Keratinocyte (primary cell): ENCODE measurements at regions not wholly inside any gene's neighbourhood (a gene's known extent, or its start where the extent isn't known, plus 50 kb on each side); places are given as distances from the start of the nearest gene placed in this dataset.

Source experiments
- DNase-seq: peaks from one replicate; pipeline ENCODE4 v3.0.0-alpha.2; 2011; ENCODE audit warnings: low read depth, missing footprints, low spot score
- FAIRE-seq: peaks from 2 replicates; lab custom pipeline; 2011; peaks lifted over from hg19 to GRCh38; lab: Jason Lieb, UNC
- H2AFZ ChIP-seq: 2 replicates; pipeline ENCODE4 v1.6.0; 2012; ENCODE audit warnings: low read length, control low read depth, inconsistent platforms; ENCODE audit not compliant: control insufficient read depth
- H3K27ac ChIP-seq: 2 replicates; pipeline ENCODE4 v1.5.1; 2011; ENCODE audit warnings: low read length; ENCODE audit not compliant: control insufficient read depth, insufficient read depth
- H3K27me3 ChIP-seq: 3 replicates; pipeline ENCODE4 v1.6.0; 2011; ENCODE audit warnings: low read length; ENCODE audit not compliant: control insufficient read depth, insufficient read depth; ENCODE audit errors: extremely low read depth
- H3K36me3 ChIP-seq, 2 experiments: 2 replicates in 1 of 2; 3 replicates in 1 of 2; pipeline ENCODE4 v1.5.1; 2011; ENCODE audit warnings: low read length in 2 of 2, mild to moderate bottlenecking in 1 of 2; ENCODE audit not compliant: control insufficient read depth in 2 of 2, insufficient read depth in 2 of 2; ENCODE audit errors: extremely low read depth in 1 of 2
- H3K4me1 ChIP-seq: 3 replicates; pipeline ENCODE4 v1.5.1; 2011; ENCODE audit warnings: low read length; ENCODE audit not compliant: control insufficient read depth, insufficient read depth; ENCODE audit errors: extremely low read depth
- H3K4me2 ChIP-seq: 3 replicates; pipeline ENCODE4 v1.6.0; 2011; ENCODE audit warnings: low read depth, low read length; ENCODE audit not compliant: control insufficient read depth, insufficient read depth; ENCODE audit errors: extremely low read depth
- H3K4me3 ChIP-seq, 3 experiments: fragments of 200-600 bp in 1 of 3; sonication (generic) in 1 of 3; 2 replicates in 2 of 3; 3 replicates in 1 of 3; pipeline ENCODE4 v1.5.1; 2011 to 2016; ENCODE audit warnings: low read length in 3 of 3, mild to moderate bottlenecking in 3 of 3, control low read depth in 2 of 3, inconsistent platforms in 1 of 3, low read depth in 1 of 3, mixed read lengths in 1 of 3, mixed run types in 1 of 3, moderate library complexity in 1 of 3; ENCODE audit not compliant: control insufficient read depth in 2 of 3, insufficient read depth in 2 of 3; ENCODE audit errors: extremely low read depth in 1 of 3
- H3K79me2 ChIP-seq: 2 replicates; pipeline ENCODE4 v1.6.0; 2012; ENCODE audit warnings: low read length; ENCODE audit not compliant: control insufficient read depth, insufficient read depth
- H3K9ac ChIP-seq: 3 replicates; pipeline ENCODE4 v1.6.0; 2011; ENCODE audit warnings: low read length; ENCODE audit not compliant: control insufficient read depth, insufficient read depth; ENCODE audit errors: extremely low read depth
- H3K9me1 ChIP-seq: 3 replicates; pipeline ENCODE4 v1.6.0; 2011; ENCODE audit warnings: low read length; ENCODE audit not compliant: control insufficient read depth, insufficient read depth; ENCODE audit errors: extremely low read depth
- H3K9me3 ChIP-seq: 2 replicates; pipeline ENCODE4 v1.5.1; 2012; ENCODE audit warnings: low read depth, low read length; ENCODE audit not compliant: control insufficient read depth
- H4K20me1 ChIP-seq: 3 replicates; pipeline ENCODE4 v1.6.0; 2011; ENCODE audit warnings: low read length; ENCODE audit not compliant: control insufficient read depth, insufficient read depth; ENCODE audit errors: extremely low read depth
- EZH2 ChIP-seq: IDR thresholded peaks from one replicate; pipeline ENCODE4 v1.6.1; 2012; ENCODE audit warnings: inconsistent platforms, mild to moderate bottlenecking, low read length, moderate library complexity
- dilution Hi-C: fragments of 300-500 bp; cut with MboI; formaldehyde crosslinking; loops from one replicate; pipeline ENCODE4 v1.7.0; 2020; ENCODE audit warnings: low sequenced_read_pairs; ENCODE audit not compliant: extremely low pct_ligation_motif_present
- TF ChIP-seq, protein P1 (sequence below), 3 experiments: IDR thresholded peaks in 1 of 3; conservative IDR thresholded peaks in 1 of 3; optimal IDR thresholded peaks in 1 of 3; 2 replicates in 2 of 3; 3 replicates in 1 of 3; pipeline versions ENCODE3 to v1.5.1; 2011; ENCODE audit warnings: low read length in 3 of 3, mild to moderate bottlenecking in 3 of 3, moderate library complexity in 2 of 3, control low read depth in 1 of 3, inconsistent platforms in 1 of 3; ENCODE audit not compliant: insufficient read depth in 2 of 3; ENCODE audit errors: extremely low read depth in 1 of 3

- H3K36me3 ChIP-seq: no peaks in the 10 kb centered on the region
- H3K9me1 ChIP-seq: no peaks in the 10 kb centered on the region
- H3K4me2 ChIP-seq: no peak overlapping the region
- no peak overlapping the region for H3K27ac ChIP-seq
- no peaks in the 10 kb centered on the region for H3K4me1 ChIP-seq
- FAIRE-seq (no peak), DNase-seq (no peak)
- H4K20me1 ChIP-seq: no peaks in the 10 kb centered on the region
- H3K4me3 ChIP-seq: no peak overlapping the region
- no peaks in the 10 kb centered on the region for H3K79me2 ChIP-seq
- no peak overlapping the region for H2AFZ ChIP-seq
- TF ChIP-seq, protein P1, sequence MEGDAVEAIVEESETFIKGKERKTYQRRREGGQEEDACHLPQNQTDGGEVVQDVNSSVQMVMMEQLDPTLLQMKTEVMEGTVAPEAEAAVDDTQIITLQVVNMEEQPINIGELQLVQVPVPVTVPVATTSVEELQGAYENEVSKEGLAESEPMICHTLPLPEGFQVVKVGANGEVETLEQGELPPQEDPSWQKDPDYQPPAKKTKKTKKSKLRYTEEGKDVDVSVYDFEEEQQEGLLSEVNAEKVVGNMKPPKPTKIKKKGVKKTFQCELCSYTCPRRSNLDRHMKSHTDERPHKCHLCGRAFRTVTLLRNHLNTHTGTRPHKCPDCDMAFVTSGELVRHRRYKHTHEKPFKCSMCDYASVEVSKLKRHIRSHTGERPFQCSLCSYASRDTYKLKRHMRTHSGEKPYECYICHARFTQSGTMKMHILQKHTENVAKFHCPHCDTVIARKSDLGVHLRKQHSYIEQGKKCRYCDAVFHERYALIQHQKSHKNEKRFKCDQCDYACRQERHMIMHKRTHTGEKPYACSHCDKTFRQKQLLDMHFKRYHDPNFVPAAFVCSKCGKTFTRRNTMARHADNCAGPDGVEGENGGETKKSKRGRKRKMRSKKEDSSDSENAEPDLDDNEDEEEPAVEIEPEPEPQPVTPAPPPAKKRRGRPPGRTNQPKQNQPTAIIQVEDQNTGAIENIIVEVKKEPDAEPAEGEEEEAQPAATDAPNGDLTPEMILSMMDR (optimal IDR thresholded peaks at IDR 0.05 in 1 of 3, IDR thresholded peaks at IDR 0.05 in 1 of 3, conservative IDR thresholded peaks at IDR 0.05 in 1 of 3; ENCODE audit: extremely low read depth in 1 of 3, insufficient read depth in 2 of 3, low read length in 3 of 3): no peak
- TF ChIP-seq EZH2: no peak
- peaks cover 23% of the 10 kb centered on the region for H3K27me3 ChIP-seq
- no peaks in the 10 kb centered on the region for H3K9me3 ChIP-seq
- no peak overlapping the region for H3K9ac ChIP-seq
- dilution Hi-C loops: no loop called here
These were observed 59.4 kb upstream of the VPREB1 start for GRCh38 chr22:22185217-22185616.

DNA sequence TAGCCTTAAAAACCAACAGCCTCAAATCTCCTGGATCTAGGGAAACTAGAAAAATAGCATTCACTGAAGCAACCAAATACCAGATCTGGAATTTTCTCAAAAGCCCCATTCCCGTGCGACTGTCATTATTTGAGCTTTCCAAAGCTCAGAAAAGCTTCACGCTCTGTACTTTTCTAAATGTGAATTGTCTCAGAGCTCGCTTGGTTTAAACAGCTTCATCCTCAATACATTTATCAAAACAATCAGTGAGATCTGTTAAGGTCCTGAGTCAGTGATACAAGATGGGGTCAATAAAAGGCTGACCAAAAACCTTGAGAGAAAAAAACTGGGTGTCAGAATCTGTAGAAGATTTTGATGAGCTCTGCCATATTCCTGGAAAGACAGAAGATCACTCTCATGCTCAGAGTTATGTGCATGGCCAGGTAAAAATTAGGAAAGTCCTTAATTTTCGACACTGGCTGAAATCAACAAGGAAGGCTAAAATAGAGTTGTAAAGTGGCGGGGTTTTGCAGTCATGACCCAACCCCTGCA is 60.2 kb upstream of the VPREB1 start:
- Histone ChIP-seq H3K9me3 (no peaks in the 10 kb centered on the region), H3K27ac (no peak overlapping the region), H3K4me2 (no peak overlapping the region), H4K20me1 (no peaks in the 10 kb centered on the region), H3K9me1 (no peaks in the 10 kb centered on the region), H2AFZ (no peak overlapping the region), H3K27me3 (peaks cover 25% of the 10 kb centered on the region), H3K36me3 (no peaks in the 10 kb centered on the region), H3K4me3 (no peak overlapping the region), H3K79me2 (no peaks in the 10 kb centered on the region), H3K4me1 (no peaks in the 10 kb centered on the region), H3K9ac (no peak overlapping the region)
- DNase-seq (no peak), FAIRE-seq (no peak)
- dilution Hi-C loops: no loop called here
- TF ChIP-seq EZH2: no peak
- TF ChIP-seq, protein P1 (optimal IDR thresholded peaks at IDR 0.05 in 1 of 3, IDR thresholded peaks at IDR 0.05 in 1 of 3, conservative IDR thresholded peaks at IDR 0.05 in 1 of 3; ENCODE audit: extremely low read depth in 1 of 3, insufficient read depth in 2 of 3, low read length in 3 of 3): no peak
